ENCODE measurements at regions not wholly inside any gene's neighbourhood (a gene's known extent, or its start where the extent isn't known, plus 50 kb on each side); places are given as distances from the start of the nearest gene placed in this dataset.

- Histone ChIP-seq H3K36me3 (replicated peaks in 1 of 2; ENCODE audit: insufficient read depth in 1 of 2, low read depth in 2 of 2) (no peaks in the 10 kb centered on the region), H3K27me3 (no peaks in the 10 kb centered on the region), H3K9me3 (no peaks in the 10 kb centered on the region), H3K4me1 (no peaks in the 10 kb centered on the region), H3K27ac (no peak overlapping the region), H3K4me3 (no peak overlapping the region)
- DNase-seq (no peak), ATAC-seq (no peak)
- TF ChIP-seq POLR2A (IDR thresholded peaks at IDR 0.05) (no peak), CTCF (IDR thresholded peaks at IDR 0.05) (no peak)
- intact Hi-C loops (cut with DNase I) = no loop called here
These were observed 563.6 kb upstream of the NEGR1 start for GRCh38 chr1:72845981-72846380.

GRCh38 chr1:72845381-72845780, 563.0 kb upstream of the NEGR1 start:
- no peak for ATAC-seq
- DNase-seq = no peak
- 36 to 54% methylated on average over 4 of the region's 4 CpGs for WGBS, 2 donors
- H3K27me3 ChIP-seq = no peaks in the 10 kb centered on the region
- no peak overlapping the region for H3K4me3 ChIP-seq
- H3K9me3 ChIP-seq = no peaks in the 10 kb centered on the region
- no peaks in the 10 kb centered on the region for H3K36me3 ChIP-seq (replicated peaks in 1 of 2; ENCODE audit: insufficient read depth in 1 of 2, low read depth in 2 of 2)
- intact Hi-C loops (cut with DNase I) = no loop called here
- TF ChIP-seq CTCF (IDR thresholded peaks at IDR 0.05) (no peak), POLR2A (IDR thresholded peaks at IDR 0.05) (no peak)
- no peaks in the 10 kb centered on the region for H3K4me1 ChIP-seq
- no peak overlapping the region for H3K27ac ChIP-seq

DNA sequence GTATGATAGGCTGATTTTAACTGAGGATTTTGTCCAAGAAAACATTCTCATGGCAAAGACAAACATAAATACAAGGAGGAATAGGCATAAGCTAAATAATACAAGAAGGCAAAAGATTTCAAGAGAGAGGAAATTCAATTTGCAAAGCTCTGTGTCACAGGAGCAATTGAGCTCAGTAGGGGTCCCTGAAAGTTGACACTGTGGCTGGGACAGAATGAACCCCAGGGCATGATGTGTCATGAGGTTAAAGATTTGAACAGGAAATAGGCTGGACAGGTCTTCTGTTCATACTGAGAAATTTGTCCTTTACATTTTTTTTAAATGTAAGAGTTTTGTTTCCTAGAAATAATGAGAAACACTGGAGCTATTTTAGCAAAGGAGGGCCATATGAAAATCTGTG, 555.4 kb upstream of the NEGR1 start:
- Histone ChIP-seq H3K36me3 (replicated peaks in 1 of 2; ENCODE audit: insufficient read depth in 1 of 2, low read depth in 2 of 2) (no peaks in the 10 kb centered on the region), H3K9me3 (no peaks in the 10 kb centered on the region), H3K4me1 (no peaks in the 10 kb centered on the region), H3K27ac (no peak overlapping the region), H3K27me3 (no peaks in the 10 kb centered on the region), H3K4me3 (no peak overlapping the region)
- intact Hi-C loops (cut with DNase I) = no loop called here
- ATAC-seq (no peak), DNase-seq (no peak)
- TF ChIP-seq CTCF (IDR thresholded peaks at IDR 0.05) = no peak
- no peak for TF ChIP-seq POLR2A (IDR thresholded peaks at IDR 0.05)

DNA sequence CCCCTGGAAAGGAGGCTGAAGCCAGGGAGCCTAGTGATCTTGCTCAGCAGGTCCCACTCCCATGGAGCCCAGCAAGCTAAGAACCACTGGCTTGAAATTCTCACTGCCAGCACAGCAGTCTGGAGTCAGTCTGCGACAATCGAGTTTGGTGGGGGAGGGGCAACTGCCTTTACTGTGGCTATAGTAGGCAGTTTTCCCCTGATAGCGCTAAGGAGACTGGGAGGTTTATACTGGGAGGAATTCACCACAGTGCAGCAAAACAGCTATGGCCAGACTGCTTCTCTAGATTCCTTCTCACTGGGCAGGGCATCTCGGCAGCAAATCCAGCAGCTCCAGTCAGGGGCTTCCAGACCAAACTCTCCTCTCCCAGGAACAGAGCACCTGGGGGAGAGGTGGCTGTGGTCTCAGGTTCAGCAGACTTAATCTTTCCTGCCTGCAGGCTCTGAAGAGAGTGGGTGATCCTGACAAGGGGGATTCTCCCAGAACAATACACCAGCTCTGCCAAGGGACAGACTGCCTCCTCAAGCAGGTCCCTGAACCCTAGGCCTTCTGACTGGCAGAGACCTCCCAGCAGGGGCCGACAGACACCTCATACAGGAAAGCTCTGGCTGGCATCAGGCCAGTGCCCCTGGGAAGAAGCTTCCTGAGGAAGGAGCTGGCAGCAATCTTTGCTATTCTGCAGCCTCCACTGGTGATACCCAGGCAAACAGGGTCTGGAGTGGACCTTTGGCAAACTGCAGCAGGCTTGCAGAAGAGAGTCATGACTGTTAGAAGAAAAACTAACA, 548.5 kb upstream of the NEGR1 start:
- Histone ChIP-seq H3K36me3 (replicated peaks in 1 of 2; ENCODE audit: insufficient read depth in 1 of 2, low read depth in 2 of 2) (no peaks in the 10 kb centered on the region), H3K27me3 (no peaks in the 10 kb centered on the region), H3K4me1 (no peaks in the 10 kb centered on the region), H3K4me3 (no peak overlapping the region), H3K27ac (no peak overlapping the region), H3K9me3 (no peaks in the 10 kb centered on the region)
- DNase-seq = no peak
- no peak for ATAC-seq
- intact Hi-C loops (cut with DNase I) = no loop called here
- WGBS, 2 donors = 35 to 43% methylated on average over 4 to 5 of the region's 5 CpGs
- TF ChIP-seq POLR2A (IDR thresholded peaks at IDR 0.05) (no peak), CTCF (IDR thresholded peaks at IDR 0.05) (no peak)

DNA sequence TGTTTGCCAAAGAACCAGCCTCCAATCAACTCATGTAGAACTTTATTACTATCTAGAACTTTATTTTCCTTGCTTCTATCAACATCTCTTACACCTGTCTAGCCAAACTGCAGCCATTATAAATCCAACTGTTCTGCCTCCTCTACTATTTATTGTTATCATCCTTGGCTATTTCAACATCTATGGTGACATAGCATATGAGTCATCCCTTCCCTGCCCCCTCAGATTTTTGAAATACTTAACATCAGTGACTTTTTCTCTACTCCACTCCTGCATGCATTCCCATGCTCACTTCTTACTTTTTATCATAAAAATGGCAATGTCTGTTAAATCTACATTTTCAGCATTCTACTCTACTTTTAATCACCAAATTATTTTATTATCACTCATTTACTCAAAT, 544.9 kb upstream of the NEGR1 start:
- Histone ChIP-seq H3K9me3 (no peaks in the 10 kb centered on the region), H3K4me3 (no peak overlapping the region), H3K27ac (no peak overlapping the region), H3K36me3 (replicated peaks in 1 of 2; ENCODE audit: insufficient read depth in 1 of 2, low read depth in 2 of 2) (no peaks in the 10 kb centered on the region), H3K4me1 (no peaks in the 10 kb centered on the region), H3K27me3 (no peaks in the 10 kb centered on the region)
- no peak for ATAC-seq
- DNase-seq = no peak
- TF ChIP-seq CTCF (IDR thresholded peaks at IDR 0.05) = no peak
- TF ChIP-seq POLR2A (IDR thresholded peaks at IDR 0.05) = no peak
- intact Hi-C loops (cut with DNase I) = no loop called here

Measured in body of pancreas (tissue), 4 donors.